HG03457 (cell line): ENCODE measurements at regions not wholly inside any gene's neighbourhood (a gene's known extent, or its start where the extent isn't known, plus 50 kb on each side); places are given as distances from the start of the nearest gene placed in this dataset.

Experiments
- ATAC-seq: cut with Tn5 transposase; IDR thresholded peaks from one replicate; pipeline ENCODE4 v1.9.1; 2021; ENCODE audit warnings: moderate number of reproducible peaks; ENCODE audit not compliant: unreplicated experiment

DNA sequence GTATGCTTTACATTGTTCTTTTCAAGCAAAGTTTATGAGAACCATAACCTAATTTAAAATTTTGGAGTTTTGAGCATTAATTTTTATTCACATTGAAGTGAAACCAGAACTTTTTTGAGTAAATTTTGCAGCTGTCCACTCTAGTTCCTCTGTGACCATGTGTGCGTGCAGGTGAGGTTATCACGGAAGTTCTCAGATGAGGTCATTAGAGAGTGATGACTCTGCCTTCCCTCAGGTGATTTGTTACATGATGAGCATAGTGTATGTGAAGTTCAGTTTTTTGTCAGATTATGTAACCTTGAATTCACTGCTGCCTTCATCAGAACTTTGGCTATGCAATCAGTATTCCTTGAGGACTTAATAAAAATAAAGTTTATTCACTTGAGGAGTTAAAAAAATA, 828.2 kb downstream of the ADGRL2 start:
- ATAC-seq: no peak

DNA sequence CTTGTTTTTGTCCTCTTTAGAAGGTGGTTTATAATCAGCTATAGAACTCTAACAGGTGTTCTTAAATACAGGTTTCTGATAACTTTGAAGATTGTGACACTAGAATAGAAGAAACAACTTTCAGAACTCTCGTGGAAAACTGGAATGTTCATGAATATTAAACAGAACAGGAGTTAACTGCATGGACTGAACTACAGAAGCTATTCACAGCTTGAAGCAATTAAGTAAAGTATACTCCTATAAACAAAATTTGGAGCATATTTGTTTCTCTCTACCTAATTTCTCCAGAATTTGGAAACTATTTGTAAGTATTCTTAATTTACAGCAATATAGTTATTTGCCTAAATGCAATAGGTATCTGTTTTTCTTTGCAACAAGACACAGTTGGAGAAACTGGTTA, 824.8 kb downstream of the ADGRL2 start:
- ATAC-seq: no peak

DNA sequence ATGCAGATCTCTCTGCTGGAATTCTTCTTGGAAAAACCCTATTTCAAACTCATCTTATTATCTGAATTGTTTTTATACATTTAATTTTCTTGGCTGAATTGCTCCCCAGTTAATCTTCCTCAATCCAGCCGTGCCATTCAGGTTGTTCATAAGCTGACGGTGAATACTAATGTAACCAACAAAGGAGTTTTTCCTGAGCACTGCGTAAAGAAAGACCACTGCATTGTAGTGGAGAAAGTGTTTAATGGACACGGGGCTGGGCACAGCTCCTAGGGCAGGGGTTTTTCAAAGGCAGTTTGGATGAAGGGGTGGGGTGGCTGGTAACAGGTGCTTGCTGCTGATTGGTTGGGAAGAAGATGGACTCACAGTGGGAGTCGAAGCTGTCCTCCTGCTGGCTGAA, 820.3 kb downstream of the ADGRL2 start:
- no peak for ATAC-seq

DNA sequence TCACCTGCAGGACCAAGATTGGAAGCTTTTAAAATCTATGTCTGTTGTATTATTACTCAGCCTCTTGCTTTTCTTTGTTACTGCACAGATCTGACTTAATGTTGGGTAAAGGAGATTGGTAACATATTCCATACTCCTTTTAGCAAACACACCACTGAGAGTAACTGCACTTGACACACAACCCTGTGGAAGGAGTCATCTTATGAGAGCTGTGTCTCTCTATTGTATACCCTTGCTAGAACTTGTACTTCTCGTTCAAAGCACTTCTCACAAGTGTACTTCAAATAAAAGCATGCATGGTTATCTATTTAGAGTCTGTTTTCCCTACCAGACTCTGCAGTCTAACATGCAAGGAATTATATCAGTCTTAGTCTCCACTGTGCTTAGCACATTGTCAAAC, 813.4 kb downstream of the ADGRL2 start:
- no peak for ATAC-seq

DNA sequence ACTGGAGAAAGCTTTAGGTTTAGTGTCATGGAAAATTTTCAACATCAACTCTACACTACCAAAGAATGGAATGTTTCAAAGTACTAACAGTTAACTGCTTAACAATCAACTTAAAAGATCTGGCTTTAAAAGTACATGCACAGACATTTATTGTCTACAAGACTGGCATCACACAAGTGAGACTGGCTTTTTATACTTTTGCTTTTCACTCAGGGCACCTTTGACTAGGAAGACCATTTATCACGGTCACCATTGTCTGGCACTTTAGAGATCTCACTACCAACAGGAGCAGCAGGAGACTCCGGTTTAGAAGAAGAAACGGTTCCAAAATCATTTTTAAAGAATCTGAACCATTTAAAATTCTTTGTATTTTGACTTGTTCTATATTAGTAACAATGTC, 812.3 kb downstream of the ADGRL2 start:
- no peak for ATAC-seq

DNA sequence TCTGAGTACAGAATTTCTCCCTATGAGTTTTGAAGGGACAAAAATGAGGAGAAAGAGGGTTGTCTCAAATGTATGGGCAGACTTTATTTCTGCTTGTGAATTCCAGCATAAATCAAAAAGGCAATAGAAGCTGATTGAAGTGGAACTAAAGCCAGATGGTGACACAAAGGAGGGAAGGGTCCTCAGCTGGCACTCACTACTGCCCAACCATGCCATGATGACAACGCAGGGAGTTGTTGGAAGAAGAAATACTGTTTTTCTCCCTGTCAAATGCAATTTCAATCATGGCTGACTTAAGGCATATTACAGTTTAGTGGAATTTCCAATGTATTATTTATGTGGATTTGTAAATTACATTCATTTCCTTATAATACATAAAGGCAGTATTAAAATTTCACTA, 805.8 kb downstream of the ADGRL2 start:
- ATAC-seq: no peak

DNA sequence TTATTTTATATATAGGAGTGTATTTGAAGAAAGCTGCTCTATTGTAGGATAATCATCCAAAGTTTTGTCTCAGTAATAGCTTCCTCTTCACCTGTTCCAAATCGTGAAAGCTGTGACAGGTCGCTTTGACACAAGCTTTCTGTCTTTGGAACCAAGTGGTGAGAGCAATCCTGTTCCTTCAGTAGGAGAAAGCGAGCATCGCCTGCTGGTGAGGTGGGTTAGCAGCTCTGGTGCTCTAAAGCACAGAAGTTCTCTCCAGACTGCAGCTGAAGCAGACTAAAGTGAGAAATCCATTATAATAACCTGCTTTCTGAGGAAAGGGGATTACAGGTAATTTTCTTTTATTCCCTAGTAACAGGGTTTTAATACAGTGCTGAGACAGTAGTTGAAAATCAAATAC, 803.8 kb downstream of the ADGRL2 start:
- ATAC-seq: no peak

DNA sequence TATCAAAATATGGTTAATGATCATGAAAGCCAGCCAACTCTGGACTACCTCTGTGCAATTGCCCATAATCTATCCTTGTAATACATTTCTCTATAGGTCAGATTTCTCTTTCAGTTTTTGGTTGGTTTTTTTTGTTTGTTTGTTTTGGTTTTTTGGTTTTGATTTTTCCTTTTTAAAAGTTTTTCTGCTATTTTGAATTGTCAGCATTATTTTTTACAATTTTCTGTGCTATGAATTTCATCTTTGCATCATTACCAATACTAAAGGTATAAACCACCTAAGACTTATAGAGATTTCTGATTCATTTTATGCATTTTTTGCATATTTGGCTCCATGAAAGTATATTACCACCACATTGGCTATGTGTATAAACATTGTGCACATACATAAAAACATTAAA, 799.6 kb downstream of the ADGRL2 start:
- ATAC-seq: no peak

DNA sequence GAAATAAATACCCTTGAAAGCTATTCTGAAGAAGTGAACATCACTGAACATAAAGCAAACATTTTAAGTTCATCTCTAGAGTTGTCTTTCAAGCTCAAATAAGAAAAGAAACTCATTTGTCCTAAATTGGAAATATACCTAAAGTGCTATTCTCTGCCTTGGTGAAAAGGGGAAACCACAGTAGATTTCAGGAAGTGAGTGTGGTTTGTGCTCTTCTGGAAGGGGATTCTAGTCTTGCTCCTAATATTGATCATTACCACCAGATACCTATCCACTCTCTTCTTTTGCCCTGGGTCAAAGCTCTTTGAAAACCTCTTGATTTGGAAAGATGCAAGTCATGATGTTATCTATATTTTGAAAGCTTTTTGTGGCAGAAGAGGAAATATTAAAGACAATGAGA, 798.1 kb downstream of the ADGRL2 start:
- no peak for ATAC-seq

DNA sequence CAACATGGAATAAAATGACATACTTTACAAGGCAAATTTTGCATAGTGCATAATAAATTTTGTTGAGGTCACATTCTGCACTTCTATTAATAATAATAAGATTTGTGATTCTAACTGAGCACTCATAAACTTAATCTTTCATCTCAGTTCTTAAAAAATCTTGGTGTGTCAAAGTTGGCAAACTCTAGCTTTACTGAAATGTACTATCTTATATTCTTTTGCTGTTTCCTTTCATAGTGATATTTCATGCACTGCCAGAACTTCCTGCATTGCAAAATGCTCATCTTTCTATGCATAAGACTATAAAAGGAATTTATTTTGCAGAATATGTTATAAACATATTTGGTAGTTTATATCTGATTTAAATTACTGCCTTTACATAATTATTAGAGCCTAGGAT, 797.6 kb downstream of the ADGRL2 start:
- no peak for ATAC-seq

DNA sequence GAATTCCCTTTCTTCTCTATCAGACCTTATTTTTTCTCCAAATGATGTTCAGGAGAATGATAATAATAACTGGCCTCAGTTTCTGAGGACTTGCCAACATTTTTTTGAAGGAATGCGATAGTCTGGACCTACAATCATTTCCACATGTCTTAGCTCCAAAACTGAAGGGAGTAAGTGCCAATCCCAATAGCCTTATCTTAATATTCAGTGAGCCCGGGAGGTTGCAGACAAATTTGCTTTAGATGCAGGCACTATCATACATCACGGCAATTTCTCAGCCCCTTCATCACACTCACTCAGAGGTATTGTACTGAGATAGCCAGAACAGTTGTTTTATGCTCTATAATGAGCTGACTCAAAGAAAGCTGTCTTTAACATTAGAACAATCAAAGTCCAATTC, 796.9 kb downstream of the ADGRL2 start:
- ATAC-seq: no peak

DNA sequence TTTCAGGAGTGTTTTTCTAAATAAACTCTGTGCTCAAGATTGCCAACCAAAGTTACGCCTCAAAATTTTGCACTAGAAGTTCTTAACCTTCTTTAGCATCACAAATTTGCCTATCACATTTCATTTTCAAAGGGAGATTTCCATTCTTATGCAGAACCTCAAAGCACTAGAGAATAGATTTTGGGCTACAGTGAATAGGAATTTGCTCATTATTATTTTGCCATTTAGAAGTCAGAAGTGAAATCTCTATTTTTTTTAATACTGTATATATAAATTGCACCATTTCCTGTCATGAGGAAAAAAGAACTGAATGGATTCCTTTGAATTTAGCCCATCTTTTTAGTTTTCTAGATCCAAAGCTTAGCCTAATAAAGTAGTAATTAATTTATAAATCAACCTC, 796.4 kb downstream of the ADGRL2 start:
- no peak for ATAC-seq

DNA sequence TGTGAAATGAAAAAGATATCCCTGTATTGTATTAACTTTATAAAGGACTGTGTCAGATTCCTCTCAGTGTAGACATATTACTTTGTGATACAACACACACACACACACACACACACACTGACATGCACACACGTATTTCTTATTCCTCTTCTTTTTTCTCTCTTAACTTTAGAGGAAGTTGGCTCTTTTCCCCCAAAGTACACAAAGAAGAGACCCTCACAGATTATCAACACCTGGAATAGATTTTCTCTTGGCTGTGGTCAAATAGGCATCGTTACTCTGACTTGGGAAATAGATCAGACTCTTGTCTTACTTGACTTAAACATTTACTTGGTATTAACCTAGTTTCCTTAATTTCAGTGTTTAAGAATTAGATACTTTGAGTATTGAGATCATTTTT, 792.8 kb downstream of the ADGRL2 start:
- no peak for ATAC-seq

DNA sequence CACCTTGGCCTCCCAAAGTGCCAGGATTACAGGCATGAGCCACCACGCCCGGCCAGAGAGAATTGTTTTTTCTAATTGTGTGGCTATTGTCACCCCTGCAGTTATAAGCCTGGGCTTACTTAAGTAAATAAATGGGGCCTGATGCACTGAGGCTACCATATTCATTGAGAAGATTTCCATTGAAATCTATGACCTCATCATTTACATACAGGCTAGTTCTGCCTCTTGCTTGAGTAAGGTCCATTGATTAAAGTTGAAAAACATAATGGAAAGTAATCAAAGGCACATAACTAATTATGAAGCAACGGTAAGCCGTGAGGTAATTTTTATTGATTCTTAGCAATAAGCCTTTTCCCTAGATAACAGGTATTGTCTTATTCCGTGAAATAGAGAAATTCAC, 788.9 kb downstream of the ADGRL2 start:
- ATAC-seq: no peak

DNA sequence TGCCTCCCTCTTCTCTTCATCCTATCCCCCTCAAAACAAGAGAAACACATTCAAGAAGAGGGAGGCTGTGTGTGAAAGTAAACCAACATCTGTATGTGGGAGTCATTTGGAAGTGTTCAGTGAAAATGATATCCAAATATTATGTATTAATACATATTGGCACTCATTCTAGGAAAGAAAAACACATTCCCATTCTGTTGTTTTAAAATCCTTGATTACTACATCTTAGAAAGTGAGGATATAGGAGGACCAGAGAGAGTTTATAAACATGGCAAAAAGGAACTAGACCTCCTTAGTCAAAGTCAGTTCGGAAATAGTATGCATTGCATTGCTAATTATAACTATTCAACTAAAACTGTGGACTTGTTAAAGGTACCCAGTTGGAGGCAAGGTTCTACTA, 786.6 kb downstream of the ADGRL2 start:
- ATAC-seq: no peak

DNA sequence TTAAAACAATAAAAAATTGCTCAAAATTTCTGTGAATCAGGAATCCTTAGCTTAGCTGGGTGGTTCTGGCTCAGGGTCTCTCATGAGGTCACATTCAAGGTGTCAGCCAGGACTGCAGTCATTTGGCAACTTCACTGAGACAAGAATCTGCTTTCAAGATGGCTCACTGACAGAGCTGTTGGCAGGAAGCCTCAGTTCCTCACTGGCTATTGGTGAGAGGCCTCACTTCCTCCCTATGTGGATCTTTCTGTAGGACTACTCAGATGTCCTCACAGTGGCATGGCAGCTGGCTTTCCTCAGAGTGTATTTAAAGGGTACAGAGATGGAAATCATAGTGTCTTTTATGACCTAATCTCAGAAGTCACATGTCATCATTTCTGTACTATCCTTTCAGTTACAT, 785.7 kb downstream of the ADGRL2 start:
- ATAC-seq: no peak

DNA sequence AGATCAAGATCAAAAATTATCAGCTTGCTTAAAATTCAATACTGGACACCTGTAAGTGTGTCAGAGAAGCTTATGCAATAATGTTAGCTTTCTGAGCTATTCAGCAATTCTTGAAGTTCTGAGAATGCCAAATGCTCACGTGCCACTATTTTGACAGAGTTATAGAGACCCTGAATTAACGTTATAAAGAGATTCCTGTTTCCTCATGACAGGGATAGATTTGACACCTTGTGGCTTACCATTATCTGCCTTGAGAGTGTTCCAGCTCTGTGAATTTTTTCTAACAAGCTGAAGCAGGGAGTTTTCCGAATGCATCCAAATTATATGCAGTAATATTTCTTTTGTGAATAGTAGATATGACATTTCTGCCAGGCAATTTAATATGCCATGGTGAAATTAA, 781.6 kb downstream of the ADGRL2 start:
- no peak for ATAC-seq

DNA sequence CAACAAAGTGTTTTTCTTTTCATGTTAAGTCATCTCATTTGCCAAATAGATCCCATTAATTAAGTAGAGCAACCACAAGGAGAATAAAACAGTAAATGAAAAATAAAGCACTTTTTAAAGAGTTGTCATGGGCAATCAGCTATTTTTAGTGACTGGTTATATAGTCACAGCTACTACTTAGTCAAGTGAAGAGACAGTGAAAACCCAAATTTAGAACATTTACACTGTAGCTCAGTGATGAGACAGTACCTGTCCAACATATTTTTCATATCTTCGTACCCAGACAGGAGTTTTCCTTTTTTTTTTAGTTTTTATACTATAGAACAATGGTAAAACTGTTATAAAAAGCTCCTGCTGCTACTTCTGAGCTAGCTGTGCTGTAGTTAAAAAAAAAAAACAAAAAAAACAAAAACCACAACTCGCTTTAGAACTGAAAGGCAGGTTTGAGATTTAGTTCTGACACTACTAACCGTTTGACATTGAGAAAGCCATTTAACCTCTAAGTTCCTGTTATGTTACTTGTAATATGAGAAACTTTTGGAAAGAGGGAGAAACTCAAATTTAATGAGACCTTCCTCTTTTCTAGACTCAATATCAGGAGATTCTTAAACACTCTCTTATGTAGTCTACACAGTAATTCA, 777.5 kb downstream of the ADGRL2 start:
- ATAC-seq: no peak

DNA sequence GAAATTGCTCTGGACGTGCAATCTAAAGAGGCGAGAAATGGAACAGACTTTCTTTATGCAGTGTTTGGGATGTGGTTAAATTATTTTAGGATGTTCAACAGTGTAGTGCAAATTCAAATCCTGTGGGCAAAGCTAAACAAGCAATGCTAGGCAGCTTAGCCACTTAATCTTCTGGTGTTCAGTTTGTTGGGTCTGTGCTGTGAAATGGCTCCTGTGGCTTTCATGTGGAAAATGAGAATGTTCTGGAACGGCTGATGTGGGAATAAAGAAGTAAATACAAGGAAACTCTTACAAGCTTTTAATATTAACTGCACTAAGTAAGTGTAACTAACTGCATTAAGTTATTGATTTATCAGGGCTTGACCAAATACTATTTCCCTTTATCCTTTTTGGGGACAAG, 766.6 kb downstream of the ADGRL2 start:
- ATAC-seq: no peak

DNA sequence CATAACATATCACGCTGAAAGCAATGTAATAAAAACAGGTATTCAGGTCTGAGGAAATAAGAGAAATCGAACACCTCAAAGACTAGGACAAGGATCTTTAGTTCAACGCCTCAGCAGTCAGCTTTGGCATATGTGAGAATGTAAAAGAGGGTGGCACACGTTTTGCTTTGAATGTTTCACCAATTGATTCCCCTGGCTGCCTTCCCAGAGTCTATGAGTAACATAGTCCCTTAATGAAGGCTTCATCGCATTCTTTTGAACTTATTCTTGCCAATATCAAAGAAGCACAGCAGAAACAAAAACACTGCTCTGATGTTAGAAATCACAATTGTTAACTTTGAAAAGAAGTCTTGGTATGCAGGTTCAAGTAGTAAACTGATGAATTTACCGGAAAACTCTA, 764.8 kb downstream of the ADGRL2 start:
- ATAC-seq: no peak

DNA sequence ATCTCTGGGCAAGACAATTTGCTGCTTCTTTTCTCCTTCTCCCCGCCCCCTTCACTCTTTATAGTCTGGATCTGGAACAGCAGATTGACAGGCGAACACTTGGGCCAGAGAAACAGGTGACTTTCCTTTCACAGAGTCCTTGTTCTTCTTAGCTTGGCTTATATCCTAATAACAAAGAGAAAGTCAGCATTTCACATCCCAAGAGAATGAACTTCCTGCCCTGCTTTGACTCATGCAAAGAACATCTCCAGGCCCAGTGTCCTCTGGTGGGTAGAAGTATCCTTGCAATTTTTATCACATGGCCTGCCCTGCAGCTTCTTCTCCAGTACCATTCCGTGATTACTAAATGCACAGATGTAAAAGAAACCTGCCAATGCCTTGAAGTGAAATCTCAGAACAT, 764.4 kb downstream of the ADGRL2 start:
- ATAC-seq: no peak

DNA sequence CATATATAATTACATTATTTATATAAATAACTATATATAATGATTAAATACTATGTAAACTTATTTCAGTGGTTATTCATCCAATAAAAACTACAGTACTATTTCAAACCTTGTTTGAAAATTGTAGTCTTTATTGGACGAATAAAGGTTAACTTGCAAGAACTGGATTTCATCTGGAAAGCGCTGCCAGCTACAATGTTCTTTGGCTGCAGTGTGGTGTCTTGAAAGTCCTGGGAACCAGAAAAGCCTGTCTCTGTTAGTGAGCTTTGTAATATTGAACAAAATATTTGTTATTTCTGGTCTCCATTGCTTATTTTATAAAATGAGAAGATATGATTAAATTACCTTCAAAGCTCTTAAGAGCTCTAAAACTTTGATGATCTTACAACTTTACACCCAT, 763.6 kb downstream of the ADGRL2 start:
- ATAC-seq: no peak

DNA sequence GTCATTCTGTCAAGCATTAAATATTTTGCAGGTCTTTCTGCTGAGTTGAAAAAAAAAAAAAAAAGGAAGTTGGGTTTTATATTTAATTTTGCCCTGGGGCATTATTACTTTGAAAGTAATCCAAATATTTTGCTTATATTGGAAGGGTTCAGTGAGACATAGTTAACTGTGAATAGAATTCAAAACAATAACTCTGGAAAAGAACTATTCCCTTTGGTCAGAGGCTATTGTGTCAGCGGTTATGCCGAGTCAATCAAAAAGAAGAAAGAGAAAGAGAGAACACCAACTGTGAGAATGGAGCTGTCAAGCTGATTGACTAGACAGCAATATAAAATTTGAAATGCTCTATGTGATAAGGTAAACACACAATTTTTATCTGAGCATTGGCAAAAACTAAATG, 761.7 kb downstream of the ADGRL2 start:
- no peak for ATAC-seq

DNA sequence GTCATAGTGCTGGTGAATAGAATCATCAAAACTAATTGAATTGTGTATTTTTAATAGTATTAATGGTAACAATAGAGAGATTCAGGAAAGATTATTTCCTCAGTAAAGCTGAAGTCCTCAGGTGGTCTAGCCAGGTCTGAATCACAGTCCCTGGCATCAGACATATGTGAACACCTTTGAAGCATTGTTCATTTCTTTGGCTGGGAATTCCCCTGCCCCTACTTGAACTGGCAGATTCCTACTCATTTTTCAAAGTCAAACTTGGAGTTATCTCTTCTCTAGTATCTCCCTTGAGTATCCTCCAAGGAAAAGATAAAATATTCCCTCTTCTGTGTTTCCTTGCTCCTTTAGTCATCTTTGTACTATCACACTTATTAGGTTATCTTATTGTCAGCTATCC, 759.8 kb downstream of the ADGRL2 start:
- no peak for ATAC-seq
